ENCODE measurements at regions not wholly inside any gene's neighbourhood (a gene's known extent, or its start where the extent isn't known, plus 50 kb on each side); places are given as distances from the start of the nearest gene placed in this dataset.

DNA sequence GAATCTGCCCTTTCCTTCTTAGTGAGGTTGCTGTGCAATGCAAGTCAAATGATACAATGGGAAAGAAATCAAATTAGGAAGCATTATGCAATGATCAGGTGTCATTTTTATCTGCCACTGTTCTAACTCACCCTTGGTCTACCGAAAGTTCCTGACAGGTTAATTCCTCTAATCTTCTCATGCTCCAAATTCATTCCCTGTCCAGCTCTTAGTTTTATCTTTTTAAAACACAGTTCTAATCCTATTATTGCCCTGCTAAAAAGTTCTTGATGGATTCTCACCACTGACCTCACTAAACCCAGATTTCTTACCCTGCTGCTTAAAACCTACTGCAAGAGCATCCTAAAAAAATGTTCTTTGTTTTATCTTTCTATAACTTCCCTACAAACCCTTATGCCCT lies 1000.9 kb downstream of the CDH18 start:
- H3K27me3 Mint-ChIP-seq (ENCODE audit: low read depth in 3 of 3), result no peaks in the 10 kb centered on the region
- no peaks in the 10 kb centered on the region for H3K4me1 Mint-ChIP-seq
- no peaks in the 10 kb centered on the region for H3K36me3 Mint-ChIP-seq
- TF ChIP-seq CTCF (IDR thresholded peaks at IDR 0.05), result no peak
- Histone ChIP-seq H3K79me2 (ENCODE audit: insufficient read depth, low read length) (no peaks in the 10 kb centered on the region), H3K4me1 (ENCODE audit: control insufficient read depth in 1 of 2, insufficient read depth in 2 of 2, low read length in 2 of 2) (no peaks in the 10 kb centered on the region), H3K9me3 (replicated peaks in 1 of 2; ENCODE audit: control insufficient read depth in 1 of 2, insufficient read depth in 1 of 2, low read length in 2 of 2) (no peaks in the 10 kb centered on the region), H3K4me3 (replicated peaks in 1 of 3; ENCODE audit: low read depth in 2 of 3, low read length in 3 of 3) (no peak overlapping the region), H3K4me2 (replicated peaks; ENCODE audit: extremely low read depth, low read length, poor library complexity, severe bottlenecking) (no peak overlapping the region), H3K27ac (ENCODE audit: low read depth in 1 of 2, low read length in 2 of 2) (no peak overlapping the region), H2AFZ (ENCODE audit: insufficient read depth, low read depth, low read length, poor library complexity, severe bottlenecking) (no peak overlapping the region), H3K36me3 (replicated peaks in 1 of 2; ENCODE audit: control insufficient read depth in 1 of 2, insufficient read depth in 2 of 2, low read length in 2 of 2) (no peaks in the 10 kb centered on the region), H3K27me3 (ENCODE audit: control insufficient read depth in 2 of 2, insufficient read depth in 2 of 2, low read length in 2 of 2) (no peaks in the 10 kb centered on the region), H4K20me1 (ENCODE audit: insufficient read depth, low read length) (no peaks in the 10 kb centered on the region), H3K9ac (ENCODE audit: insufficient read depth, low read length, poor library complexity, severe bottlenecking) (no peak overlapping the region)
- no peak overlapping the region for H3K4me3 Mint-ChIP-seq
- H3K27ac Mint-ChIP-seq, result no peak overlapping the region
- intact Hi-C loops (cut with micrococcal nuclease), result no loop called here
- DNase-seq, result no peak
- 100% methylated on average over 1 of the region's 1 CpG for WGBS (ENCODE audit: insufficient coverage)
- H3K9me3 Mint-ChIP-seq, result peaks cover 0 to 4% (median 3%) of the 10 kb centered on the region in 7 donors

DNA sequence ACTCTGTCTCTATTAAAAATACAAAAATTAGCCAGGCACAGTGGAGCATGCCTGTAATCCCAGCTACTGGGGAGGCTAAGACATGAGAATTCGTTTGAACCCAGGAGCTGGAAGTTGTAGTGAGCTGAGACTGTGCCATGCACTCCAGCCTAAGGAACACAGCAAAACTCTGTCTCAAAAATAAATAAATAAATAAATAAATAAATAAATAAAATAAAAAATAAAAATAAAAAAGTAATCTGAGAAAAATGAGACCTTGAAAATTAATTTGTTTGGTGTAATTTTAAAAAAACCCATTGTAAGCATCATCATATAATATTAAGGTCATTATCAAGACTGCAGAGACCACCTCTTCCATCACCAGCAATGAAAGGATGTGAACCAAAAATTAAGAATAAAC lies 997.1 kb downstream of the CDH18 start:
- Histone ChIP-seq H3K4me1 (ENCODE audit: control insufficient read depth in 1 of 2, insufficient read depth in 2 of 2, low read length in 2 of 2) (no peaks in the 10 kb centered on the region), H3K4me3 (replicated peaks in 1 of 3; ENCODE audit: low read depth in 2 of 3, low read length in 3 of 3) (no peak overlapping the region), H3K4me2 (replicated peaks; ENCODE audit: extremely low read depth, low read length, poor library complexity, severe bottlenecking) (no peak overlapping the region), H3K36me3 (replicated peaks in 1 of 2; ENCODE audit: control insufficient read depth in 1 of 2, insufficient read depth in 2 of 2, low read length in 2 of 2) (no peaks in the 10 kb centered on the region), H3K9ac (ENCODE audit: insufficient read depth, low read length, poor library complexity, severe bottlenecking) (no peak overlapping the region), H2AFZ (ENCODE audit: insufficient read depth, low read depth, low read length, poor library complexity, severe bottlenecking) (no peak overlapping the region), H3K9me3 (replicated peaks in 1 of 2; ENCODE audit: control insufficient read depth in 1 of 2, insufficient read depth in 1 of 2, low read length in 2 of 2) (no peaks in the 10 kb centered on the region), H4K20me1 (ENCODE audit: insufficient read depth, low read length) (no peaks in the 10 kb centered on the region), H3K27ac (ENCODE audit: low read depth in 1 of 2, low read length in 2 of 2) (no peak overlapping the region), H3K27me3 (ENCODE audit: control insufficient read depth in 2 of 2, insufficient read depth in 2 of 2, low read length in 2 of 2) (no peaks in the 10 kb centered on the region), H3K79me2 (ENCODE audit: insufficient read depth, low read length) (no peaks in the 10 kb centered on the region)
- Mint-ChIP-seq H3K27ac (no peak overlapping the region), H3K36me3 (no peaks in the 10 kb centered on the region), H3K4me1 (no peaks in the 10 kb centered on the region), H3K4me3 (no peak overlapping the region), H3K27me3 (ENCODE audit: low read depth in 3 of 3) (no peaks in the 10 kb centered on the region), H3K9me3 (peaks cover 0 to 6% (median 0%) of the 10 kb centered on the region in 7 donors)
- TF ChIP-seq CTCF (IDR thresholded peaks at IDR 0.05), result no peak
- no peak for DNase-seq
- WGBS (ENCODE audit: insufficient coverage), result no CpG with 5 or more reads among the region's 1 CpG
- intact Hi-C loops (cut with micrococcal nuclease), result no loop called here

All from CD14-positive monocyte (primary cell).